Activated CD4-positive, CD25-positive, alpha-beta regulatory T cell (primary cell): ENCODE measurements at regions not wholly inside any gene's neighbourhood (a gene's known extent, or its start where the extent isn't known, plus 50 kb on each side); places are given as distances from the start of the nearest gene placed in this dataset.
"Not testable (repeated sequence)": the region's sequence is repeated elsewhere in the genome, so short reads cannot be mapped to it uniquely, and the experiment has no call there.

Experiments
- DNase-seq, 4 experiments: peaks; one replicate each; lab custom pipeline; 2025; lab: John Stamatoyannopoulos, UW

DNA sequence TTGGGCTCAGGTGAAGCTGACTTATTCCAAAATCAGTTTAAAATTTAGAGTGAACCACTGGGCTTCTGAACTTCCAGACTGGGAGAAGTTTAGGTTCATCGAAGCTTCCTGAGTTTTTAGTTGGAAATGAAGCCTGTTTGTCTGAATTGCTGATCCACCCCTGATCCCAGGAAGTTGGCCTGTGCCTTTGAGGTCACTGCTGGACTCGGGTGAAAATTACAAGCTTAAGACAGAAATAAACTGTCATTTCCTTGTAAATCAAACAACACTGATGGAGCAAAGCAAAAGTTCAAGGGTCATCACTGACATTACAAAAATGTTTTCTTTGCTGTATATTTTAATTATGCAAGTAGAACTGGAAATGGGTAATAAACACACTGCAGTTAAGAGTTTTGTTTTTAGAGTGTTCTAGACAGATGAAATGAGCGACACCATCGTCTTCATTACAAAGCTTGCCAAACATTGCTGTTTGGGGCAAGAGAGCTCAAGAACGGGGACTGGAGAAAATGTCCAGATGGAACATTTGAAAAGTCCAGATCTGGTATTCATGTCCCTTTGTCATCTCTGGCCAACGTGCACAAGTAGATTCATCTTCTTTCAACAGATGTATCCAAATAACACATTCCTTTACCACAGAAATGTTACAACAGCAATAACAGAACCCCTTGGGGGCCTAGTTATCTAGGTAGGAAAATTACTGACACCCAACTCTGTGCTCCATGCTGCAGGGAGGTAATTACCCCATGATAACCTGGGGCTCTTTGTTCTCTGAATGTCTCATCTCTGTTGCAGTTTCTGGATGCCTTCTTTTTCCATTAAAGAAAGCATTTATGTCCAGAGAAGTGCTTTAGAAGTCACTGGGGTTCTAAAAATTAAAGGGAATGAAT is 142.4 kb upstream of the ERCC6L2 start:
- no peak for DNase-seq

DNA sequence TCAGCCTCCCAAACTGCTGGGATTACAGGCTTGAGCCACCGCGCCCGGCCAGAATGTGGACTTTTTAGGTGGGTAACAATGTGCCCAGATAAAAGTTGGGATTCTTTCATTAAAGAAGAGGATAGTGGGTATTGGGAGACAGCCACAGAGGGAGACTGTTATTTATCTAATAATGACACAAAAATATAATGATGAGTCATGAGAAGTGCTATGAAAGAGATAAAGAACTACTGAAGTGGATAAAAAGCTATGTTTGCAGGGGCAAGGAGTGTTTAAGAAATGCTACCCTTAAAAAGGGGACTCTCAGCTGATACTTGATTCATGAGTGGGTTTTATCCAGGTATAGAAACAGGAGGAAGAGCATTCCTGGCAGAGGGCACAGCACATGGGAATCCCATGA is 143.6 kb upstream of the ERCC6L2 start:
- no peak for DNase-seq

DNA sequence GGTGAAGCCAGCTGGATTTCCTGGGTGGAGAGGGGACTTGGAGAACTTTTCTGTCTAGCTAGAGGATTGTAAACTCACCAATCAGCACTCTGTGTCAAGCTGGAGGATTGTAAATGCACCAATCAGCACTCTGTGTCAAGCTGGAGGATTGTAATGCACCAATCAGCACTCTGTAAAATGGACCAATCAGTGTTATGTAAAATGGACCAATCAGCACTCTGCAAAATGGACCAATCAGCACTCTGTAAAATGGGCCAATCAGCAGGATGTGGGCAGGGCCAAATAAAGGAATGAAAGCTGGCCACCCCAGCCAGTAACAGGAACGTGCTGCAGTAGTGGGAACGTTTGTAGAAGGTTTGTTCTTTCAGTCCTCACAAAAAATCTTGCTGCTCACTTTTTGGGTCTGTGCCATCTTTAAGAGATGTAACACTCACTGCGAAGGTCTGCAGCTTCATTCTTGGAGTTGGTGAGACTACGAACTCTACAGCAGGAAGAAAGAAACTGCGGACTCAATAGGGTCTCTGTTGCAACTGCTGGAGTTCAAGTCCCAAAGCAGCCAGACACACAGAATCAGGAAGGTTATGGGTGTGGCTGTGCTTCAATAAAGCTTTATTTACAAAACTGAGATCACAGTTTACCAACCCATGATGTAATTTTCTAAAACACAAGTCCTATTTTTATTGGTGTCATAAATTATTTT is 145.7 kb upstream of the ERCC6L2 start:
- no peak for DNase-seq

DNA sequence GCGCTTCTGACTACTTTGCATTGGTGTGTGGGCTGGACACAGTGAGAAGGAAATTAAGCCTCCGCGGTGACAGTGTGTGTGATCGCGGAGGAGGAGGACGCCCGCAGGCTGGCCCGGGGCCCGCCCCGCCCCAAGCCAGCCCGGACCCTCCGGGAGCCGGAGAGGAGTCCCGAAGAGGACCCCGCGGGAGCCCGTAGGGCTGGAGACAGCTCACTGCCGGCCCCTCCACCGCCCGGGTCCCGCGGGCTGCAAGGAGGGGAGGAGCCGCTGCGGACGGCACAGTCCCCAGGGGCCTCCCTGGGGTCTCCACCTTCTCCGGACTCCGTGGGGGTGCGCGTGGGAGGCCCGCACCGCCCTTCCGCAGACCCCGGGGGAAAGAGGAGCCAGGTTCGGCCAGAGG is 146.4 kb upstream of the ERCC6L2 start:
- no peak for DNase-seq

DNA sequence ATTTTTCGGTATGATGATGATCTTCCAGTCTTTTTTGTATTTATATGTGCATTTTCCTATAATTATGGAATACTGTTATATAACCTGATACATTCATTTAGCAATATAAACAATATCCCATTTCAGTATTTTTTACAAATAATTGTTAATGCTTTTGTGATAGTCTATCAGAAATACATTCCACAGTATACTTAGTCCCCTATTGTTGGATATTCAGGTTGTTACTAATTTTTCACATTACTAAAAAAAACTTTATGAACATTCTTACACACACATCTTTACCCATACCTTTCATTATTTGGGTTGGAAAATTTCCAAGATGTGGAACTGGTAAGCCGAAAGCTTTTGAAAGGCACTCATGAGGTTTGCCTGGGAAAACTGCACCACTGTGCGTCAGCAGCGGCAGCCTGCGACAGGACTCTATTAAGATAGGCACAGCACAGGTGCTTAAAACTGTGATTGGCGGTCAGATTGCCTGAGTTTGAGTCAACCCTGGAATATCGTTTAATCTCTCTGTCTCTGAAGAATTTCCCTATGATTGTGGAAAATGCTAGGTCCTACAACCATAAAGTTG is 147.5 kb upstream of the ERCC6L2 start:
- no peak for DNase-seq

DNA sequence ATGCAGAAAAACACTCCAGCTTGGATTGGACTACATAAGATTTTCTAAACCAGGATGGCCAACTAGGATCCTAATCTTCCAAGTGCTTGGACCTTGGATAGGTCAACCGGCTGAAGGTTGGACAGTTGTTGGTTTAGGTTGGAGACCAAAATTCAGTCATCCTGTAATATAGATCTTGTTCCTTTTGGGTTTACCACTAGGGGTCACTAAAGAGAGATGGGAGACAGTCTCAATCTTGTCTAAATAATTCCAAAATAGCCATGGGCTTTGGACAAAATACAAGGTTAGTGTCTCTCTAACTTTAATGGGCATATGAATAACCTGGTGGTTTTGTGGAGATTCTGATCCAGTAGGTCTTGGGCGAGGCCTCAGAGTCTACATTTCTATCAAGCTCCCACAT is 148.7 kb upstream of the ERCC6L2 start:
- DNase-seq, result no peak

DNA sequence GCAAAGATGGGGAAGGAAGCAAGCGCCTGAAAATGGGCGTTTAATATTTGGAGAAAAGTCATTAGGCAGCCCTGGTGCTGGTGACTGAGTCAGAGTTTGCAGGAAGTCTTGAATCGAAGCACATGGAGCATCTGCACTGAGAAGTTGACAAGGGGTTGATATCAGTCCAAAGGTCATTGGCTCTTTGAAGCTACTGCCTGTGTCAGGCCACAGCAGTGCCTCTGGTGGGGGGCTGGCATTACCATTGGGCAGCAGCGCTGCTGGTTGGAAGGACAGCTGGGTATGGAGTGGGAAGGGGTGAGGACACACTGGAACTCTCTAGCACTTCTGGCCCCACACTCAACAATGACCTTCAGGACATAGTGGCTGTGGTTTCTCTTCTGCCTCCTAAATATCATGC is 150.4 kb upstream of the ERCC6L2 start:
- DNase-seq, result no peak

DNA sequence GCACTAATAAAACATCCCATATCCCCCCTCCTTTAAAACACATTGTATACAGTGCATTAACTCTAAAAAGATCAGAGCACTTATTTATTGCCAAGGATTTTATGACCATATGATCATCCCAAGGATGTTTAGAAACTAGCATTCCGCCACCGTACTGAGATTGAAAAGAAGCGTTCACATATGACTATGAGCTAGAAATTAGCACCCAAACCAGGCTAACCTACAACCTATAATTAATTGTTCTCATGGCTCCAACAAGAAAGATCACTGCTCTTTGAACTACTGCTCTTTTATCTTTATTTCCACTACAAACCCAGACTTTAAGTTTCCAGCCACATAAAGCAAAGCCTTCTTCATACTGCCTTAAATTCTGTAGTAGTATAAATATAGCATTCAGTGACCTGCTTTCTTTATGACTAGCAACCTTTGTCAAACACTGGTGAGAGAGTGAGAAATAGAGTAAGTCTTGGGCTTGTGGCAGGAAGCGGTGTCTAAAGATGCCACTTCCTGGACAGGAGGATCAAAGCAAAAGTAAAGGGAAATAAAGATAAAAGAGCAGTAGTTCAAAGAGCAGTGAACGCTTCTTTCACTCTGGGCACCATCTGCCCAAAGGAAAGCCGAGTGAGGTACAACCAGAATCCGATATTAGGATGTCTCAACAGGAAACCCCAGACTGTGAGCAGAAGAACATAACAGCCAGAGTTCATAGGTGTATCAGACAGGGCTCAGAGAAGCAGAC is 151.1 kb upstream of the ERCC6L2 start:
- DNase-seq, result peak; percentile 4 to 38 (median 9)

DNA sequence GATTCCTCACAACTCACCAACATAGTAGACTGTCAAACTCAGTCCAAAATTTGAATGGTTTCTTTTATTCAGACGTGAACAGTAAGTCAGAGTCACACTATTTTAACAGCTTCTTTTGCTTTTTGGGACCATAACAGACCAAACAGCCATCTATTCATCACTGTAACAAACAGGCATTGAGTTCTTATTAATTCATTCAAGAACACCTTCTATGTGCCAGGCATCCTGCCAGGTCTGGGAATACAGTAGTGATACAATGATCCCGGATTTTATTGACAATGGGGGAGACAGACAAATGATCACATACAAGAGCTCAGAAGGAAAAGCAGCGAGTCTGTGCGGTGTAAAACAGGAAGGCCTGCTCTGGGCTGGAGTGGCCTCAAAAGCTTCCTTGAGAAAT is 153.3 kb upstream of the ERCC6L2 start:
- DNase-seq, result no peak

DNA sequence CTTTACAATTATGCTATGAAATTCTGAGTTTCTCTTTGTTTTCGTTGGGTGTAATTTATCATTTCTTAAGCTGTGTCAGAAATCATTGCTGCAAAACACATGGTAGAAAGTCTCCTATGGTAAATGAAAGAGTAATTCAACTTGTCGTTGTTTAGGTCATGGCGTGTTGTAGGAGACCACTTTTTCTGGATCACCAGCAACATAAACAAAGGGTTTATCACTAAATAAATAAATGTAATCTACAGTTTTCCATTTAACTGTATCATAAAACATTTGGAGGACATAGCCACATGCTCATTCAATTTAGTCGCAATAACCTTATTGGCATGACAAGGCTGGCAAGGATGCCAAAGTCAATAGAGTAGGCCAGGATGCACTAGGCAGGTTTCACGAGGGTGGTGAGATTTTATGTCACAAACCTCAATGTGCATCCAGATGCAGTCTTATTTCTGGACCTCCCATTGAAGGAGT is 154.4 kb upstream of the ERCC6L2 start:
- no peak for DNase-seq

DNA sequence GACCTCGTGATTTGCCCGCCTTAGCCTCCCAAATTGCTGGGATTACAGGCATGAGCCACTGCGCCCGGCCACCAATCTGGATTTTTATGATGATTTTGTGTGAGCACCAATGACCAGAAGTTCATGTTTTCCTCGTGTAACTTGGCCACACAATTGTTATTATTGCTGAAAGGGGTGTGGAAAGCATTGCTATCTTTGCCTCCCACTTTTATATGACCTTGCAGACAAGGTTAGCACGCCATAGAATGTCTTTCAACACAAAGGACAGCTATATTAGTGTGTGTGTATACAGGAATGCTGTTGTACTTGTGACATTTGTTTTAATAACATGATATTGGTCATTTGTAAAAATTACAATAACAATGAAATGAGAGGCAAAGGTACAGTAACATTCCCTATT is 155.0 kb upstream of the ERCC6L2 start:
- DNase-seq, result no peak

DNA sequence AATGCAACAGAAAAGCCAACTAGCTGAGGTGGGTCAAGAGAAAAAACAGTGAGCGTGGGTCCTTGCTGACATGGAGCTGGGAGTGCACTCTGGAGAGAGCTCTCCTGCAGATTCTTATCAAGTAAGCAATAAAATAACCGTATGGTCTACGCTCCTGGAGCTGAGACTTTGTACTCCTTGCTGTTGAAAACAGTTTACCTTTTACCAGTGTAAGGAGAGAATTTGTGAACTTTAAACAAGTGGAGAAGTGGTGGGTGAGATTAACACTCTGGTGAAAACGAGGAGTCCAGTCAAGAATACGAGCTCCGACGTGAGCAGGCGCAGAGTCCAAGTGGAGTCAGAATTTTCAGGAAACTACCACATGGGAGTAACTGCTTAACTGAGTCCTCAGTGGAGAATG is 156.1 kb upstream of the ERCC6L2 start:
- no peak for DNase-seq

DNA sequence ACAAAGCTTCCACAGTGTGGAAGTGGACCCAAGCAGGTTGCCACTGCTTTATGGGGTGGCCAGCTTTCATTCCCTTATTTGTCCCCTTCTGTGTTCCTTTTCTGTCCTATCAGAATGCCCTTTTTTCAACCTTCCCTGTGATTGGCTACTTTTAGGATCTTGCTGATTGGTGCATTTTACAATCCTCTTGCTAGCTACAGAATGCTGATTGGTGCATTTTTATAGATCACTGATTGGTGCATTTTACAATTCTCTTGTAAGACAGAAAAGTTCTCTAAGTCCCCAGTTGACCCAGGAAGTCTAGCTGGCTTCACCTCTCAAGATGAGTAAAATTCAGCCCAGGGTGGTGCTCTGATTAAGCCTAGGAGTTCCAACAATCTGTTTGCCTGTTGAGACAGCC is 157.2 kb upstream of the ERCC6L2 start:
- no peak for DNase-seq

DNA sequence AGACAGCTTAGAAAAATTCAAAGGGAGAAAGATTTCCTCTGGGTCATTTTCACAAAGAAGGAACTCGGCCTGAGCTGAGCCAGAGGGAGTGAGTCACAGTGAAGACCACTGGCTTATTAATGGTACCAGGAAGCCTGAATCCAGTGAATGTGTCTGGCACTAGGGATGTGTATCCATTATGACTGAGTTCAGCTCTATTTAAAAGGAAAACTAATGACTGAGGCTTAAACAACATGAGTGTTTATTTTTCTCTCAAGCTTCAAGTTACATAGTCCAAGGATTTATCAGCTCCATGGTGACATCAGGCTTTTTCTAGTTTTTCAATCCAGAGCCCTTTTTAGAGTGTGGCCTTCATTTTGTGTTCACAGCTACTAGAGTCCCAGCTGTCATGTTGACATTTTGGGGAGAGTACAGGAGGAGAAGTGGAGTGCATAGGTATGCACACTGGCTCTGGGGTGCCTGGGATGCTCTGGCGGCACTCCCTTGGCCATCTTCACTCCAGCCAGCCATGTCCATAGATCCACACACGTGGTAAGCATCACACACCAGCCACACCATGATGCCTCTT is 159.5 kb upstream of the ERCC6L2 start:
- no peak for DNase-seq

DNA sequence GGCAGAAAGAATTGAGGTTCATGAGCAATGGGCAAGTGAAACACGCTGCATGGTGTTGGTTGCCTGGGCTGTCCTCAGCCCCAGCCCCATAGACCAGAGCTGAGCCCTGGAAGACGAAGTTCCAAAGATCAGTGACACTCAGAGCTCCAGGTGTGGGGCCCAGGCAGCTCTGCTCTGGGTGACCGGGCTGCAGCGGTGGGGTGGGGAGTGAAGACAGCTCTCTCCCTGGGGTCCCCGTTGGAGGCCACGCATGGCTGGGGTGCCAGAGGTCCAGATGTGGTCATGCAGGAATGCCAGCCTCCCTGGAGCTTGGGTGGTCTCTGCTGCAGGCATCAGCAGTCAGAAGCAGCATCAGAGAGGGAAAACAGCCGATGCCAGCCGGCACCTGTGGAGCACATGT is 165.0 kb upstream of the ERCC6L2 start:
- no peak for DNase-seq

DNA sequence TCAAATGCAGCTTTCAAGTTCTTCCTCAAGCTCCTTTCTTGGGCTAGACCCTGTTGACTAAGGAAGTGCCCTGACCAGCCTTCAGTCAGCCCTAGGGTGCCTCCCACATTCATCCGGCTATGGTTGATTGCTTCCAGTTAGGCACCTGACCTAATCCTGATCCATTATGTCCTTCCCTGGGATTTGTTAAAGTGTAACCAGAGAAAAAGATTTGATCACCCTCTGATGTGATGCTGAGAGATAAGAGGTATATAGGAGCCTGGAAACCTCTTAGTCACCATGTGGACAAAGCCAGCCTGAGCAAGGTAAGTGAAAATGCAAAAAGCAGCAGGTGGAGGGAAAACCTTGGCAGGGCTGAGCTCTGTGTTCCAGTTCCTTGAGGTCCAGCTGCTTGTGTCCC is 178.8 kb upstream of the ERCC6L2 start:
- DNase-seq, result no peak

DNA sequence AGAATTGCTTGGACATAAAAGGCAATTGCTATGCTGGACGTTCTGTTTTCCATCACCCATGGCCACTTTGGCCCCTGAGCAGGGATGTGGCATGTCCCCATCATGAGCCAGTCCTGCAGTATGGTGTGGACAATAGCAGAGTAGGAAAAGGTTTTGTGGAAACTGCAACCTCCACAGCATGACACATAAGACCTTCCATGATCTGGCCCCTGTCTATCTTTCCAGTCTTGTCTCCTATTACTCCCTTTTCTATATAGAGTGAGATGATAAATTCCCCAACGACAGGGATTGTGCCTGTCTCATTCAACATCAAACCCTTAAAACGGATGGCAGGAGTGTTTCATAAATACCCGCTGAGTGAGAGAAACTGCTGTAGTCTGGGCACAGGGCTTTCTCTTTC is 174.7 kb upstream of the PTCH1 start:
- no peak for DNase-seq

DNA sequence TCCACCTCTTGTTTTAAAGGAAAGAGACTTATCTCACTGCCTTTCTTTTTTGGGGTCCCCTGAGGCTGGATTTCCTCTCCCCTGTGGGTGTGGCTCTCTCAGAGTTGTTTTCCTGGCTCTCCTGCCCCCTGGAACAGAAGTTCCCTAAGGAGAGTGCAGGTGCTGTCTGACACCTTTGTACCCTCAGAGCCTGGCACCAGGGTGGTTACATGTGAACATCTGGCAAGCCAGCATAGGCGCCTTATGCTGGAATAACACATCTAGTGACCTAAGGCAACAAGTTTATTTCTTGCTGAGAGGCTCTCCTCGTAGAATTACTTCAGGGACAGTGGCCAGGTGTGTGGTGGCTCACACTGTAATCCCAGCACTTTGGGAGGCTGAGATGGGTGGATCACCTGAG is 172.9 kb upstream of the PTCH1 start:
- DNase-seq, result no peak

DNA sequence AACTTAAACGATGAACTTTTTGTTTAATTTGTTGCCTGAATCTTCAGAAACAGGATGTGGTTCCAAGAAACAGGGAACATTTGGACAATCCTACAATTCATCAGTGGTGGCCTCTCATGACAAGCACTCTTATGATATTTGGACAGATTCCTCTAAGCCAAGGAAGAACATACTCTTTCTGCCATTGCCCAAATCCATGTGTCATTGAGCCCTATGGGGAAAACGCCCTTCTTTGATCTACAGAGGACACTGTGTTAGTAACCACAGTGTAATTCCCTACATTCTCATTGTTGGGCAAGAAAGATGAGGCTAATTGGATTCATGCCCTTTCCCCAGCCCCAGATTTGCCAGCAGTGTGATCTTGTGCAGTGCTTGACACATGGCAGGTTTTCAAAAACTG is 167.7 kb upstream of the PTCH1 start:
- no peak for DNase-seq

DNA sequence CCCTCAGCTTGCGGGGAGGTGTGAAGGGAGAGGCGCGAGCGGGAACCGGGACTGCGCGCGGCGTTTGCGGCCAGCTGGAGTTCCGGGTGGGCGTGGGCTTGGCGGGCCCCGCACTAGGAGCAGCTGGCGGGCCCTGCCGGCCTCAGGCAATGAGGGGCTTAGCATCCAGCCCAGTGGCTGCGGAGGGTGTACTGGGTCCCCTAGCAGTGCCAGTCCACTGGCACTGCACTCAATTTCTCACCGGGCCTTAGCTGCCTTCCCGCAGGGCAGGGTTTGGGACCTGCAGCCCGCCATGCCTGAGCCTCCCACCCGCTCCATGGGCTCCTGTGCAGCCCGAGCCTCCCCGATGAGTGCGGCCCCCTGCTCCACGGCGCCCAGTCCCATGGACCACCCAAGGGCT is 163.5 kb upstream of the PTCH1 start:
- DNase-seq, result not testable (repeated sequence)

DNA sequence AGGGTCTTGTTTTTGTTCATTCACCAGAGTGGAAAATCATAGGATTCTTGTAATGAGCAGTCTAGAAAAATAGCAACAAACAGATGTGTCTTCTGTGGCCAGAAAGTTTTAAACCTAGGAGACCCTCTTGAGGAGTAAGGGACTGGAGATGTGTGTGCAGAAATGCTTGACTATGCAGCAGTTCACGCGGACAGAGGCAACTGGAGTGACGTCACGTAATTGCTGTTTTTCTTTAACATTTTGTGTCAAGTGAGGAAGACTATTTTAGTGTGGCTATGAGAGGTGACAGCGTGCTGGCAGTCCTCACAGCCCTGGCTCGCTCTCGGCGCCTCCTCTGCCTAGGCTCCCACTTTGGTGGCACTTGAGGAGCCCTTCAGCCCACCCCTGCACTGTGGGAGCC is 163.1 kb upstream of the PTCH1 start:
- DNase-seq, result no peak

DNA sequence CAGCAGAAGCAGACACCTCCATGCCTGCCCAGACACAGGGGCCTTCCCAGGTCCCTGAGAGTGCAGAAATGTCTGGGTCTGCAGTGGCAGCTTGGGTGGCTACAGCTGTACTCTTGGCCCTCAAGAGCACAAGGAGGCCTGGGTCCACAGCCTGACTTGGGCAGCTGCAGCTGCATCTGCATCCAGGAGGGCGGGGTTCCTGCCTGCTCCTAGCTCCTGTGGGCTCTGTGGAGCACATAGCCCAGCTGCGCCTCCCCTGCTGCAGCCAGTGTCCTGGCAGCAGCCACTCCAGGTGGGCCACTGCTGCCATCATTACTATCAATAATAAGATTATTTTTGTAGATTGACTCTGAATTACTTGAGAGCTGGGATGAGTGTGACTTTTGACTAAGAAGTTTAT is 162.0 kb upstream of the PTCH1 start:
- DNase-seq, result no peak
